Left ventricle myocardium inferior (tissue), 1 donor: ENCODE measurements at regions not wholly inside any gene's neighbourhood (a gene's known extent, or its start where the extent isn't known, plus 50 kb on each side); places are given as distances from the start of the nearest gene placed in this dataset.

Experiments
- DNase-seq: peaks from one replicate; pipeline ENCODE4 v3.0.0-alpha.2; 2020
- H3K27ac ChIP-seq: fragments of 200-600 bp; replicated peaks from 2 replicates; pipeline ENCODE4 v1.8.0; 2021
- H3K27me3 ChIP-seq: fragments of 200-600 bp; 2 replicates; pipeline ENCODE4 v1.8.0; 2021; ENCODE audit warnings: low read depth
- H3K36me3 ChIP-seq: fragments of 200-600 bp; 2 replicates; pipeline ENCODE4 v1.8.0; 2021
- H3K4me1 ChIP-seq: fragments of 200-600 bp; 2 replicates; pipeline ENCODE4 v1.8.0; 2021
- H3K4me3 ChIP-seq: fragments of 200-600 bp; 2 replicates; pipeline ENCODE4 v1.8.0; 2021; ENCODE audit warnings: mild to moderate bottlenecking, moderate library complexity
- H3K9me3 ChIP-seq: fragments of 200-600 bp; replicated peaks from 2 replicates; pipeline ENCODE4 v1.8.0; 2021
- CTCF ChIP-seq: fragments of 200-600 bp; IDR thresholded peaks from 2 replicates; pipeline ENCODE4 v1.8.0; 2021; ENCODE audit warnings: antibody characterized with exemption, mild to moderate bottlenecking, borderline replicate concordance
- intact Hi-C: fragments of 100-400 bp; cut with micrococcal nuclease; formaldehyde crosslinking; loops from one replicate; pipeline ENCODE4 v1.11.0; 2022
- donor health status: DM: no; HTN: yes; CAD: no; lungs with severe emphysema.

GRCh38 chr14:96727491-96727890 is 69.7 kb upstream of the VRK1 start:
- peaks cover 50% of the 10 kb centered on the region for H3K27me3 ChIP-seq
- H3K36me3 ChIP-seq: no peaks in the 10 kb centered on the region
- H3K9me3 ChIP-seq: peaks cover 14% of the 10 kb centered on the region
- intact Hi-C loops: no loop called here
- TF ChIP-seq CTCF: no peak
- no peak overlapping the region for H3K4me3 ChIP-seq
- no peaks in the 10 kb centered on the region for H3K4me1 ChIP-seq
- no peak overlapping the region for H3K27ac ChIP-seq
- DNase-seq: no peak

GRCh38 chr14:96727980-96728717 is 69.0 kb upstream of the VRK1 start:
- no peak overlapping the region for H3K4me3 ChIP-seq
- H3K27me3 ChIP-seq: peaks cover 57% of the 10 kb centered on the region
- intact Hi-C loops: no loop called here
- no peak overlapping the region for H3K27ac ChIP-seq
- no peak for DNase-seq
- no peaks in the 10 kb centered on the region for H3K4me1 ChIP-seq
- no peak for TF ChIP-seq CTCF
- H3K9me3 ChIP-seq: peaks cover 14% of the 10 kb centered on the region
- H3K36me3 ChIP-seq: no peaks in the 10 kb centered on the region

- Histone ChIP-seq H3K4me1 (no peaks in the 10 kb centered on the region), H3K27ac (no peak overlapping the region), H3K27me3 (peaks cover 74% of the 10 kb centered on the region), H3K9me3 (peaks cover 7% of the 10 kb centered on the region), H3K4me3 (no peak overlapping the region), H3K36me3 (no peaks in the 10 kb centered on the region)
- no peak for DNase-seq
- intact Hi-C loops: no loop called here
- TF ChIP-seq CTCF: no peak
Observed at GRCh38 chr14:96729889-96730288, 67.3 kb upstream of the VRK1 start.

GRCh38 chr14:96730386-96730785 is 66.8 kb upstream of the VRK1 start:
- TF ChIP-seq CTCF: no peak
- Histone ChIP-seq H3K4me1 (no peaks in the 10 kb centered on the region), H3K4me3 (no peak overlapping the region), H3K27me3 (peaks cover 79% of the 10 kb centered on the region), H3K9me3 (peaks cover 3% of the 10 kb centered on the region), H3K36me3 (no peaks in the 10 kb centered on the region), H3K27ac (no peak overlapping the region)
- intact Hi-C loops: no loop called here
- DNase-seq: no peak

- DNase-seq: no peak
- no peaks in the 10 kb centered on the region for H3K9me3 ChIP-seq
- H3K4me1 ChIP-seq: no peaks in the 10 kb centered on the region
- H3K27ac ChIP-seq: no peak overlapping the region
- H3K4me3 ChIP-seq: no peak overlapping the region
- peaks cover 91% of the 10 kb centered on the region for H3K27me3 ChIP-seq
- no peaks in the 10 kb centered on the region for H3K36me3 ChIP-seq
- intact Hi-C loops: no loop called here
- TF ChIP-seq CTCF: no peak
Observed at GRCh38 chr14:96734076-96734622, 63.0 kb upstream of the VRK1 start.
